Smooth muscle cell (in vitro differentiated cells): ENCODE measurements at regions not wholly inside any gene's neighbourhood (a gene's known extent, or its start where the extent isn't known, plus 50 kb on each side); places are given as distances from the start of the nearest gene placed in this dataset.

Experiments used
- DNase-seq: peaks from one replicate; lab custom pipeline; 2025; ENCODE audit not compliant: unreplicated experiment; lab: John Stamatoyannopoulos, UW
- H2AFZ ChIP-seq: fragments of 200-600 bp; sonication (generic); 2 replicates; pipeline ENCODE4 v1.6.0; 2016; ENCODE audit warnings: antibody characterized with exemption, low read depth, mild to moderate bottlenecking
- H3F3A ChIP-seq: fragments of 200-600 bp; sonication (generic); 2 replicates; pipeline ENCODE4 v1.6.0; 2017; ENCODE audit warnings: antibody characterized with exemption, low read depth
- H3K27ac ChIP-seq: fragments of 200-600 bp; sonication (generic); 2 replicates; pipeline ENCODE4 v1.5.1; 2016; ENCODE audit warnings: low read depth, mild to moderate bottlenecking
- H3K27me3 ChIP-seq: fragments of 200-600 bp; sonication (generic); 2 replicates; pipeline ENCODE4 v1.6.1; 2016; ENCODE audit warnings: low read depth, mild to moderate bottlenecking
- H3K36me3 ChIP-seq: fragments of 200-600 bp; sonication (generic); 2 replicates; pipeline ENCODE4 v1.5.1; 2016; ENCODE audit warnings: low read depth
- H3K4me1 ChIP-seq: fragments of 200-600 bp; sonication (generic); 2 replicates; pipeline ENCODE4 v1.5.1; 2016; ENCODE audit warnings: low read depth
- H3K4me2 ChIP-seq: fragments of 200-600 bp; sonication (generic); 2 replicates; pipeline ENCODE4 v1.6.0; 2016; ENCODE audit warnings: mild to moderate bottlenecking
- H3K4me3 ChIP-seq: fragments of 200-600 bp; sonication (generic); 2 replicates; pipeline ENCODE4 v1.5.1; 2016; ENCODE audit warnings: mild to moderate bottlenecking
- H3K79me2 ChIP-seq: fragments of 200-600 bp; sonication (generic); 2 replicates; pipeline ENCODE4 v1.6.0; 2016; ENCODE audit warnings: low read depth, mild to moderate bottlenecking
- H3K9ac ChIP-seq: fragments of 200-600 bp; sonication (generic); 2 replicates; pipeline ENCODE4 v1.6.0; 2016; ENCODE audit warnings: low read depth
- H3K9me3 ChIP-seq: fragments of 200-600 bp; sonication (generic); replicated peaks from 2 replicates; pipeline ENCODE4 v1.5.1; 2016; ENCODE audit warnings: low read depth
- H4K20me1 ChIP-seq: fragments of 200-600 bp; sonication (generic); 2 replicates; pipeline ENCODE4 v1.6.0; 2016; ENCODE audit warnings: low read depth
- CTCF ChIP-seq: fragments of 200-600 bp; sonication (generic); IDR thresholded peaks from 2 replicates; pipeline ENCODE4 v1.5.1; 2017; ENCODE audit warnings: borderline replicate concordance, mild to moderate bottlenecking, antibody characterized with exemption; ENCODE audit not compliant: insufficient read depth, poor library complexity, severe bottlenecking
- WGBS: methylation state at CpG from one replicate; pipeline ENCODE4 v1.1.7; 2016; ENCODE audit warnings: low lambda C conversion rate; 5-methylcytosine and 5-hydroxymethylcytosine counted together

- no peak overlapping the region for H3K4me2 ChIP-seq
- H3K4me3 ChIP-seq, result no peak overlapping the region
- no peaks in the 10 kb centered on the region for H3K27me3 ChIP-seq
- 49% methylated on average over 3 of the region's 3 CpGs for WGBS
- no peak overlapping the region for H3K9ac ChIP-seq
- H3K9me3 ChIP-seq, result no peaks in the 10 kb centered on the region
- H2AFZ ChIP-seq, result no peak overlapping the region
- no peak for DNase-seq
- H3K36me3 ChIP-seq, result no peaks in the 10 kb centered on the region
- H3K79me2 ChIP-seq, result no peaks in the 10 kb centered on the region
- H3K4me1 ChIP-seq, result peaks cover 3% of the 10 kb centered on the region
- H3F3A ChIP-seq, result no peaks in the 10 kb centered on the region
- no peak for TF ChIP-seq CTCF
- no peaks in the 10 kb centered on the region for H4K20me1 ChIP-seq
- no peak overlapping the region for H3K27ac ChIP-seq
These were observed 423.2 kb upstream of the C16orf82 start for GRCh38 chr16:26643519-26643918.

GRCh38 chr16:26644912-26645543 lies 421.7 kb upstream of the C16orf82 start:
- Histone ChIP-seq H4K20me1 (no peaks in the 10 kb centered on the region), H3K36me3 (no peaks in the 10 kb centered on the region), H3K4me1 (peaks cover 3% of the 10 kb centered on the region), H3K4me3 (no peak overlapping the region), H3K9me3 (no peaks in the 10 kb centered on the region), H3K27ac (no peak overlapping the region), H3K4me2 (no peak overlapping the region), H2AFZ (no peak overlapping the region), H3K9ac (no peak overlapping the region), H3K79me2 (no peaks in the 10 kb centered on the region), H3K27me3 (no peaks in the 10 kb centered on the region), H3F3A (no peaks in the 10 kb centered on the region)
- 90% methylated on average over 11 of the region's 11 CpGs for WGBS
- no peak for TF ChIP-seq CTCF
- no peak for DNase-seq

GRCh38 chr16:26645614-26646013 lies 421.1 kb upstream of the C16orf82 start:
- Histone ChIP-seq H3F3A (no peaks in the 10 kb centered on the region), H3K9ac (no peak overlapping the region), H3K79me2 (no peaks in the 10 kb centered on the region), H3K4me3 (no peak overlapping the region), H3K4me2 (no peak overlapping the region), H3K27ac (no peak overlapping the region), H2AFZ (no peak overlapping the region), H4K20me1 (no peaks in the 10 kb centered on the region), H3K27me3 (no peaks in the 10 kb centered on the region), H3K9me3 (no peaks in the 10 kb centered on the region), H3K36me3 (no peaks in the 10 kb centered on the region), H3K4me1 (peaks cover 3% of the 10 kb centered on the region)
- 18% methylated on average over 9 of the region's 9 CpGs for WGBS
- TF ChIP-seq CTCF, result peak; percentile 59
- DNase-seq, result no peak

GRCh38 chr16:26647870-26648269 lies 418.9 kb upstream of the C16orf82 start:
- Histone ChIP-seq H3K4me2 (no peak overlapping the region), H3K4me1 (peaks cover 3% of the 10 kb centered on the region), H3K9ac (no peak overlapping the region), H3K4me3 (no peak overlapping the region), H3K27me3 (no peaks in the 10 kb centered on the region), H3K79me2 (no peaks in the 10 kb centered on the region), H3K9me3 (no peaks in the 10 kb centered on the region), H3K27ac (no peak overlapping the region), H3F3A (no peaks in the 10 kb centered on the region), H4K20me1 (no peaks in the 10 kb centered on the region), H2AFZ (no peak overlapping the region), H3K36me3 (no peaks in the 10 kb centered on the region)
- no peak for TF ChIP-seq CTCF
- 81% methylated on average over 4 of the region's 4 CpGs for WGBS
- no peak for DNase-seq
